ENCODE measurements at regions not wholly inside any gene's neighbourhood (a gene's known extent, or its start where the extent isn't known, plus 50 kb on each side); places are given as distances from the start of the nearest gene placed in this dataset.

GRCh38 chr3:41148478-41148877, 50.8 kb upstream of the CTNNB1 start:
- no peak overlapping the region for H3K27ac ChIP-seq (ENCODE audit: low read length)
- H3K4me3 ChIP-seq (ENCODE audit: low read length in 2 of 2), result no peak overlapping the region
- H3K4me1 ChIP-seq (ENCODE audit: control insufficient read depth, insufficient read depth, low read length), result no peaks in the 10 kb centered on the region

GRCh38 chr3:41148901-41149300, 50.4 kb upstream of the CTNNB1 start:
- Histone ChIP-seq H3K9me3 (ENCODE audit: control insufficient read depth in 2 of 2, low read length in 2 of 2) (peaks cover 0 to 5% of the 10 kb centered on the region in 2 donors), H3K4me3 (ENCODE audit: low read length in 2 of 2) (no peak overlapping the region), H3K27ac (ENCODE audit: low read length) (no peak overlapping the region), H3K27me3 (ENCODE audit: control insufficient read depth in 1 of 2, insufficient read depth in 2 of 2, low read length in 2 of 2) (no peaks in the 10 kb centered on the region), H3K9ac (ENCODE audit: low read length in 2 of 2) (no peak overlapping the region), H3K4me1 (ENCODE audit: control insufficient read depth, insufficient read depth, low read length) (no peaks in the 10 kb centered on the region), H3K36me3 (ENCODE audit: control insufficient read depth in 2 of 2, insufficient read depth in 2 of 2, low read length in 2 of 2) (no peaks in the 10 kb centered on the region)

More at GRCh38 chr3:41148478-41148877, 50.8 kb upstream of the CTNNB1 start:
- Histone ChIP-seq H3K36me3 (ENCODE audit: control insufficient read depth in 2 of 2, insufficient read depth in 2 of 2, low read length in 2 of 2) (no peaks in the 10 kb centered on the region), H3K27me3 (ENCODE audit: control insufficient read depth in 1 of 2, insufficient read depth in 2 of 2, low read length in 2 of 2) (no peaks in the 10 kb centered on the region), H3K9ac (ENCODE audit: low read length in 2 of 2) (no peak overlapping the region), H3K9me3 (ENCODE audit: control insufficient read depth in 2 of 2, low read length in 2 of 2) (peaks cover 0 to 5% of the 10 kb centered on the region in 2 donors)
